NCI-H2081 treated with DMSO at 0.1 percent for 48 hours (cell line): ENCODE measurements at regions not wholly inside any gene's neighbourhood (a gene's known extent, or its start where the extent isn't known, plus 50 kb on each side); places are given as distances from the start of the nearest gene placed in this dataset.

Source experiments
- DNase-seq: peaks from one replicate; lab custom pipeline; 2025; lab: John Stamatoyannopoulos, UW

GRCh38 chr17:59451706-59452105, 113.7 kb upstream of the DHX40 start:
- DNase-seq = no peak

GRCh38 chr17:59454633-59455105, 110.7 kb upstream of the DHX40 start:
- DNase-seq = no peak

GRCh38 chr17:59456428-59456827, 109.0 kb upstream of the DHX40 start:
- no peak for DNase-seq

- no peak for DNase-seq
These were observed 108.3 kb upstream of the DHX40 start for GRCh38 chr17:59456923-59457615.

GRCh38 chr17:59462385-59462784, 103.0 kb upstream of the DHX40 start:
- no peak for DNase-seq

- no peak for DNase-seq
These were observed 101.2 kb upstream of the DHX40 start for GRCh38 chr17:59464246-59464645.

- no peak for DNase-seq
These were observed 99.5 kb upstream of the DHX40 start for GRCh38 chr17:59465949-59466307.

- no peak for DNase-seq
These were observed 98.2 kb upstream of the DHX40 start for GRCh38 chr17:59466946-59467801.

GRCh38 chr17:59469786-59470485, 95.5 kb upstream of the DHX40 start:
- no peak for DNase-seq

GRCh38 chr17:59470624-59471297, 94.6 kb upstream of the DHX40 start:
- DNase-seq = no peak

- no peak for DNase-seq
These were observed 89.0 kb upstream of the DHX40 start for GRCh38 chr17:59476413-59476812.

- DNase-seq = no peak
These were observed 86.3 kb upstream of the DHX40 start for GRCh38 chr17:59479141-59479540.

- no peak for DNase-seq
These were observed 81.5 kb upstream of the DHX40 start for GRCh38 chr17:59483860-59484259.

- no peak for DNase-seq
These were observed 80.4 kb upstream of the DHX40 start for GRCh38 chr17:59485015-59485414.

GRCh38 chr17:59485946-59486345, 79.5 kb upstream of the DHX40 start:
- no peak for DNase-seq

GRCh38 chr17:59487161-59487873, 78.1 kb upstream of the DHX40 start:
- no peak for DNase-seq

GRCh38 chr17:59488805-59489204, 76.6 kb upstream of the DHX40 start:
- DNase-seq = no peak

GRCh38 chr17:59490216-59490615, 75.2 kb upstream of the DHX40 start:
- no peak for DNase-seq

- DNase-seq = no peak
These were observed 73.9 kb upstream of the DHX40 start for GRCh38 chr17:59491353-59492090.

GRCh38 chr17:59492091-59492451, 73.3 kb upstream of the DHX40 start:
- no peak for DNase-seq

- no peak for DNase-seq
These were observed 71.5 kb upstream of the DHX40 start for GRCh38 chr17:59493867-59494266.
